Lower leg skin (tissue), 3 donors: ENCODE measurements at regions not wholly inside any gene's neighbourhood (a gene's known extent, or its start where the extent isn't known, plus 50 kb on each side); places are given as distances from the start of the nearest gene placed in this dataset.

Experiments used
- POLR2A ChIP-seq, 2 donors: fragments of 450-650 bp; IDR thresholded peaks; one replicate each; pipeline ENCODE4 v1.6.1; 2016 to 2017; ENCODE audit warnings: antibody characterized with exemption in 2 of 2, mild to moderate bottlenecking in 1 of 2, moderate library complexity in 1 of 2
- TF ChIP-seq, protein P1 (sequence below), 3 donors: fragments of 450-650 bp; IDR thresholded peaks; one replicate each; pipeline ENCODE4 v1.5.1; 2016; ENCODE audit warnings: antibody characterized with exemption in 3 of 3, mild to moderate bottlenecking in 3 of 3, moderate library complexity in 2 of 3

DNA sequence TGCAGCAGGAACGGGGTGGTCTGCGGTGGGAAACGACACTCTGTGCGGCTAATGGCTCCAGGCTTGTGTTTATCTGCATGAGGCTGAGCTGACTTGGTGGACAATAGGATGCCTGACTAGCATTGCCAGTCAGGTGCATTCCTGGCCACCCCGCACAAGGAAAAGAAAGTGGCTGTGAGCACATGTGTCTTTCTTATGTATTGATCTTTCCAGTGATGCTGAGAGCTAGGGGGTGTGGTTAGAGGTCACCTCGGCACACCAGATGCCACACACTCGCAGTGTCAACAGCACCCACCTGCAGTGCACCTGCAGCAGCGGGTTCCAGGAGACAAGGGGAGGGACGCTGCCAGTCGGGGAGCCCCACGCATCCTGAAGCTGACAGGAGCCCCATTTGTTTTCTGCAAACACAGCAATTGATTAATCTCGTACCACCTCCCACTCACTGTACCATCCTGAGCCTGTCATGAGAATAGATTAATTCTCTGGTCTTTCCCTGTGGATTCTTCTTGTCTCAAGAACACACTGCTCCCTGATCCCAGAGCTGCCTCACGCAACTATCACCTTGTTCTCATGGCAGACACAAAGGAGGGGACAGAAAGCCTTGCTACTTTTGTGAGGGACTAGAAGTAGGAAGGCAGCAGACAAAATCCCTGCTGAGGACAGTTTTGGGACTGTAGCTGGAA is 251.7 kb upstream of the WWC1 start:
- TF ChIP-seq, protein P1, sequence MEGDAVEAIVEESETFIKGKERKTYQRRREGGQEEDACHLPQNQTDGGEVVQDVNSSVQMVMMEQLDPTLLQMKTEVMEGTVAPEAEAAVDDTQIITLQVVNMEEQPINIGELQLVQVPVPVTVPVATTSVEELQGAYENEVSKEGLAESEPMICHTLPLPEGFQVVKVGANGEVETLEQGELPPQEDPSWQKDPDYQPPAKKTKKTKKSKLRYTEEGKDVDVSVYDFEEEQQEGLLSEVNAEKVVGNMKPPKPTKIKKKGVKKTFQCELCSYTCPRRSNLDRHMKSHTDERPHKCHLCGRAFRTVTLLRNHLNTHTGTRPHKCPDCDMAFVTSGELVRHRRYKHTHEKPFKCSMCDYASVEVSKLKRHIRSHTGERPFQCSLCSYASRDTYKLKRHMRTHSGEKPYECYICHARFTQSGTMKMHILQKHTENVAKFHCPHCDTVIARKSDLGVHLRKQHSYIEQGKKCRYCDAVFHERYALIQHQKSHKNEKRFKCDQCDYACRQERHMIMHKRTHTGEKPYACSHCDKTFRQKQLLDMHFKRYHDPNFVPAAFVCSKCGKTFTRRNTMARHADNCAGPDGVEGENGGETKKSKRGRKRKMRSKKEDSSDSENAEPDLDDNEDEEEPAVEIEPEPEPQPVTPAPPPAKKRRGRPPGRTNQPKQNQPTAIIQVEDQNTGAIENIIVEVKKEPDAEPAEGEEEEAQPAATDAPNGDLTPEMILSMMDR (IDR thresholded peaks at IDR 0.05): no peak
- TF ChIP-seq POLR2A (IDR thresholded peaks at IDR 0.05): no peak
